Breast epithelium (tissue), 4 donors: ENCODE measurements at regions not wholly inside any gene's neighbourhood (a gene's known extent, or its start where the extent isn't known, plus 50 kb on each side); places are given as distances from the start of the nearest gene placed in this dataset.

Experiments used
- DNase-seq, 2 donors: peaks; one replicate each; pipeline ENCODE4 v3.0.0-alpha.2; 2019; ENCODE audit warnings: low spot score in 2 of 2
- H3K27ac ChIP-seq, 2 donors: fragments of 200-600 bp; sonication (generic) in 1 of 2; one replicate each; pipeline ENCODE4 v1.5.1; 2016 to 2019; ENCODE audit warnings: mild to moderate bottlenecking in 1 of 2
- H3K27me3 ChIP-seq, 2 donors: fragments of 200-600 bp; sonication (generic) in 1 of 2; one replicate each; pipeline versions ENCODE4 v1.5.1 to v1.6.0; 2017 to 2019; ENCODE audit warnings: control low read depth in 1 of 2, mild to moderate bottlenecking in 1 of 2
- H3K36me3 ChIP-seq: fragments of 200-600 bp; one replicate; pipeline ENCODE4 v1.5.1; 2019
- H3K4me1 ChIP-seq, 2 donors: fragments of 200-600 bp; sonication (generic); one replicate each; pipeline ENCODE4 v1.5.1; 2016 to 2019; ENCODE audit warnings: control low read depth in 1 of 2
- H3K4me3 ChIP-seq, 3 donors: fragments of 200-600 bp; sonication (generic); 1 replicate in 2 of 3; 2 replicates in 1 of 3; pipeline ENCODE4 v1.5.1; 2016 to 2019; ENCODE audit warnings: mild to moderate bottlenecking in 3 of 3, moderate library complexity in 2 of 3
- H3K9me3 ChIP-seq, 2 donors: fragments of 200-600 bp; sonication (generic) in 1 of 2; one replicate each; pipeline ENCODE4 v1.5.1; 2016 to 2019; ENCODE audit warnings: control low read depth in 1 of 2
- POLR2A ChIP-seq: fragments of 450-650 bp; IDR thresholded peaks from one replicate; pipeline ENCODE4 v1.6.1; 2016; ENCODE audit warnings: antibody characterized with exemption, mild to moderate bottlenecking, moderate library complexity
- POLR2AphosphoS5 ChIP-seq, 3 donors: sonication (generic); formaldehyde crosslinking; IDR thresholded peaks; one replicate each; pipeline ENCODE4 v1.6.1; 2017; ENCODE audit warnings: antibody characterized with exemption in 3 of 3
- intact Hi-C: fragments of 100-400 bp; cut with DNase I; formaldehyde crosslinking; loops from one replicate; pipeline ENCODE4 v1.15.1; 2023; ENCODE audit warnings: low total_unique reads
- TF ChIP-seq, protein P1 (sequence below), 3 donors: fragments of 450-650 bp; IDR thresholded peaks; one replicate each; pipeline ENCODE4 v1.5.1; 2016 to 2017; ENCODE audit warnings: antibody characterized with exemption in 3 of 3, mild to moderate bottlenecking in 3 of 3, moderate library complexity in 3 of 3

GRCh38 chr20:59469267-59470252, 134.8 kb upstream of the PHACTR3 start:
- no peaks in the 10 kb centered on the region for H3K27me3 ChIP-seq
- no peaks in the 10 kb centered on the region for H3K36me3 ChIP-seq
- H3K27ac ChIP-seq, result no peak overlapping the region
- intact Hi-C loops, result loop anchor here (5.0 kb wide), 1 partner anchor 598 kb away; no protein-coding TSS in a partner anchor
- H3K4me3 ChIP-seq, result no peak overlapping the region
- DNase-seq, result no peak
- H3K9me3 ChIP-seq, result no peaks in the 10 kb centered on the region
- no peaks in the 10 kb centered on the region for H3K4me1 ChIP-seq
- TF ChIP-seq, protein P1, sequence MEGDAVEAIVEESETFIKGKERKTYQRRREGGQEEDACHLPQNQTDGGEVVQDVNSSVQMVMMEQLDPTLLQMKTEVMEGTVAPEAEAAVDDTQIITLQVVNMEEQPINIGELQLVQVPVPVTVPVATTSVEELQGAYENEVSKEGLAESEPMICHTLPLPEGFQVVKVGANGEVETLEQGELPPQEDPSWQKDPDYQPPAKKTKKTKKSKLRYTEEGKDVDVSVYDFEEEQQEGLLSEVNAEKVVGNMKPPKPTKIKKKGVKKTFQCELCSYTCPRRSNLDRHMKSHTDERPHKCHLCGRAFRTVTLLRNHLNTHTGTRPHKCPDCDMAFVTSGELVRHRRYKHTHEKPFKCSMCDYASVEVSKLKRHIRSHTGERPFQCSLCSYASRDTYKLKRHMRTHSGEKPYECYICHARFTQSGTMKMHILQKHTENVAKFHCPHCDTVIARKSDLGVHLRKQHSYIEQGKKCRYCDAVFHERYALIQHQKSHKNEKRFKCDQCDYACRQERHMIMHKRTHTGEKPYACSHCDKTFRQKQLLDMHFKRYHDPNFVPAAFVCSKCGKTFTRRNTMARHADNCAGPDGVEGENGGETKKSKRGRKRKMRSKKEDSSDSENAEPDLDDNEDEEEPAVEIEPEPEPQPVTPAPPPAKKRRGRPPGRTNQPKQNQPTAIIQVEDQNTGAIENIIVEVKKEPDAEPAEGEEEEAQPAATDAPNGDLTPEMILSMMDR (IDR thresholded peaks at IDR 0.05), result no peak
- TF ChIP-seq POLR2AphosphoS5 (IDR thresholded peaks at IDR 0.05) (no peak), POLR2A (no peak)

- DNase-seq, result no peak
- Histone ChIP-seq H3K4me3 (no peak overlapping the region), H3K36me3 (no peaks in the 10 kb centered on the region), H3K4me1 (no peaks in the 10 kb centered on the region), H3K27ac (no peak overlapping the region), H3K27me3 (no peaks in the 10 kb centered on the region), H3K9me3 (no peaks in the 10 kb centered on the region)
- TF ChIP-seq POLR2A (no peak), POLR2AphosphoS5 (IDR thresholded peaks at IDR 0.05) (no peak)
- TF ChIP-seq, protein P1 (IDR thresholded peaks at IDR 0.05), result no peak
- intact Hi-C loops, result no loop called here
Observed at GRCh38 chr20:59470521-59470920, 133.8 kb upstream of the PHACTR3 start.

GRCh38 chr20:59471653-59472421, 132.5 kb upstream of the PHACTR3 start:
- TF ChIP-seq, protein P1 (IDR thresholded peaks at IDR 0.05), result no peak
- TF ChIP-seq POLR2AphosphoS5 (IDR thresholded peaks at IDR 0.05) (no peak), POLR2A (no peak)
- H3K36me3 ChIP-seq, result no peaks in the 10 kb centered on the region
- H3K27me3 ChIP-seq, result no peaks in the 10 kb centered on the region
- no peak overlapping the region for H3K27ac ChIP-seq
- H3K9me3 ChIP-seq, result no peaks in the 10 kb centered on the region
- H3K4me3 ChIP-seq, result no peak overlapping the region
- H3K4me1 ChIP-seq, result no peaks in the 10 kb centered on the region
- DNase-seq, result no peak
- intact Hi-C loops, result no loop called here

- intact Hi-C loops, result no loop called here
- TF ChIP-seq POLR2AphosphoS5 (IDR thresholded peaks at IDR 0.05) (no peak), POLR2A (no peak)
- TF ChIP-seq, protein P1 (IDR thresholded peaks at IDR 0.05), result no peak
- Histone ChIP-seq H3K27me3 (no peaks in the 10 kb centered on the region), H3K36me3 (no peaks in the 10 kb centered on the region), H3K4me1 (no peaks in the 10 kb centered on the region), H3K9me3 (no peaks in the 10 kb centered on the region), H3K27ac (no peak overlapping the region), H3K4me3 (no peak overlapping the region)
- DNase-seq, result no peak
Observed at GRCh38 chr20:59473742-59474141, 130.6 kb upstream of the PHACTR3 start.

DNA sequence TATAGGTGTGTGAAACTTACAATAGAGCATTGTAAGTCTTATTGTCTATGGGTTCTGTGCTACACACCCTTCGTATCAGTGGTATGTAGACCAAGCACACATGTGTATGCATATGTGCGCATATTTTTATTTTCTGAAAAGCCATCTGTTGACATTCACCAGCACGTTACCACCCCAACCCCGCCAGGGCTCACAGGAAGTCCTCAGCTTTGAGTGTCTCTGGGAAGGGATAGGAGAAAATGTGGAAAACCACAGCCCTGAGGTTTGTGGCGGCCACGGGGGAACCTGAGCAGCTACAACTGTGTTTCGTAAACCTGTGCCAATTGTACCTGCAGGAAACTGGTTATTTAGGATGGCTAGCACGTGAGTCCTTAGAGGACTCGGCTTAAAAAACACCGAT, 123.3 kb upstream of the PHACTR3 start:
- DNase-seq, result no peak

More for the DNA sequence above, 123.3 kb upstream of the PHACTR3 start:
- Histone ChIP-seq H3K9me3 (no peaks in the 10 kb centered on the region), H3K36me3 (no peaks in the 10 kb centered on the region), H3K27me3 (no peaks in the 10 kb centered on the region), H3K4me1 (no peaks in the 10 kb centered on the region), H3K4me3 (no peak overlapping the region), H3K27ac (no peak overlapping the region)
- intact Hi-C loops, result no loop called here
- no peak for TF ChIP-seq POLR2A
- no peak for TF ChIP-seq POLR2AphosphoS5 (IDR thresholded peaks at IDR 0.05)
- TF ChIP-seq, protein P1 (IDR thresholded peaks at IDR 0.05), result no peak
